Fibroblast of peridontal ligament (primary cell): ENCODE measurements at regions not wholly inside any gene's neighbourhood (a gene's known extent, or its start where the extent isn't known, plus 50 kb on each side); places are given as distances from the start of the nearest gene placed in this dataset.
A peak's percentile ranks its signal among the peaks of the same experiment; 100 is the strongest.

Source experiments
- DNase-seq: peaks from one replicate; pipeline ENCODE4 v3.0.0-alpha.2; 2010; ENCODE audit errors: extremely low read depth

DNA sequence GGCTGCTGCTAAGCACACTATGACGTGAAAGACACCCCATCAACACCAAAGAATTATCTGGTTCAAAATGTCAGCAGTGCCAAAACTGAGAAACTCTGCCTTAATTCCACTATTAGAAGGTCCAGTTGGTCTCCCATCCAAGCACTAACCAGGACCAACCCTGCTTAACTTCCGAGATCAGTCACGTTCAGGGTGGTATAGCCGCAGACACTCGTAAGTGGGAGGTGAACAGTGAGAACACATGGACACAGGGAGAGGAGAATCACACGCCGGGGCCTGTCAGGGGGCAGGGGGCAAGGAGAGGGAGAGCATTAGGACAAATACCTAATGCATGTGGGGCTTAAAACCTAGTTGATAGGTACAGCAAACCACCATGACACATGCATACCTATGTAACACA, 83.4 kb downstream of the C13orf42 start:
- no peak for DNase-seq

GRCh38 chr13:51026016-51026415, 85.1 kb downstream of the C13orf42 start:
- no peak for DNase-seq

DNA sequence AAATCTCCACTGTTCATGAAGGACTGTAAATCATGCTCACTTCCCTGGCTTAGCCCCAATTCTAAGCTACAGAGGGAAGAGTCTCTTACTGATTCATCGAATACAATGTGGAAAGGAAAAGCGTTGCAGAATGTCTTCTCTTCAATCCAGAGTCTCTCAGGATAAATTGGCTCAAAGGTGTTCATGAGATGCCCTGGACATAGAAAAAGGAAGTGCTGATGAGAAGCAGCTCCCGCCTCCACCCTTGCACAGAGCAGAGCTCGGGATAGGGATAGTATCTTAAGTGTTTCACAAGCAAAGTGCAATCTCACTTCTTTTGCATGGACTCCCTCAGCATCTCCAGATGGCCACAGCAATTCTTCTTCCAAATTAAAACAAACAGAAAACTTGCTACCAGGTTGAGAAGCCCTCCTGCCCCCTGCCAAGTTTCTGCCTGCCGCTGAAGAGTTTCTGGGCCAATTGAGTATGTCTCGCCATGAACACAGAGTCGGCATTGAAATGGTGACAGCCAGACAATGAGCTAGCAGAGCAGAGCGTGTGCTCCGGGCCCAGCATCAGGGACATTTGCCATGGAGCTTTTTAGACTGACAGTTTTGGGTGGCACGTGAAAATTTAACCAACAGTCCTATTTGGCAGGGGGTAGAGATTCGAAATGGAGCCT, 85.7 kb downstream of the C13orf42 start:
- no peak for DNase-seq

DNA sequence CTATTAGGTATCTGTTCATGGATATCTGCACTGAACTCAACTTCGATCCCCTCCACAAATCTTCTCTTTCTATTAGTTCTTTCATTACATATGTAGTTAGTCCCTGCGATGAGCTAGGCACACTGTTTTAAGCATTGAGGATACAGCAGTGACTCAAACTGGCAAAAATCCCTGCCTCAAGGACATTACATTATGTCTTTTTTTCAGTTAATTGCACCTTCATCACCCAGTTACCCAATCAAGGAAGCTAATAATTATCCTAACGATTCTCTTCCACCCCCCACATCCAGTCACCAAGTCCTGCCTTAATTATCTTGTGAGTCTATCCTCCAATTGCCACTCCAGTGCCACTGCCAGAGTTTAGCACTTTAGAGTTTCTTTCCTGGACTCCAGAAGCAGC, 89.3 kb downstream of the C13orf42 start:
- no peak for DNase-seq

- DNase-seq: no peak
Observed at GRCh38 chr13:51020600-51020999, 90.5 kb downstream of the C13orf42 start.

DNA sequence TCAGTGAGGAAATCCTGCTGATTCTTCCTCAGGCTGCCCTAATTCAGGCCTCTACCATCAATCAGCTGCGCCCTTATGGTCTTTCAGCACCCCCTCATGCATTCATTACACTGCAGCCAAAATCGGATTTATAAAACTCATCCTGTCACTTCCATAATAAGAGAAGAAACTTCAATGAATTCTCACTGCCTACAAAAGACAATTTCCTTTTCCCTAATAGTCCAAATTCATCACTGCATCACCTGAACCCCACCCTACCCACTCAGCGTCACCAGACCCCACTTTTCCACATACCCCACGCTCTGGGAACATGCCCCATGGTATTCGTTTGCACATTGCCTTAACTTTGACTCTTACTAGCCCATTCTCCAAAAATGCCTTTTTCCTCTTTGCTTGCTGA, 92.0 kb downstream of the C13orf42 start:
- DNase-seq: no peak

- DNase-seq: no peak
Observed at GRCh38 chr13:51017516-51017915, 93.6 kb downstream of the C13orf42 start.

GRCh38 chr13:51015973-51016372, 95.1 kb downstream of the C13orf42 start:
- no peak for DNase-seq

DNA sequence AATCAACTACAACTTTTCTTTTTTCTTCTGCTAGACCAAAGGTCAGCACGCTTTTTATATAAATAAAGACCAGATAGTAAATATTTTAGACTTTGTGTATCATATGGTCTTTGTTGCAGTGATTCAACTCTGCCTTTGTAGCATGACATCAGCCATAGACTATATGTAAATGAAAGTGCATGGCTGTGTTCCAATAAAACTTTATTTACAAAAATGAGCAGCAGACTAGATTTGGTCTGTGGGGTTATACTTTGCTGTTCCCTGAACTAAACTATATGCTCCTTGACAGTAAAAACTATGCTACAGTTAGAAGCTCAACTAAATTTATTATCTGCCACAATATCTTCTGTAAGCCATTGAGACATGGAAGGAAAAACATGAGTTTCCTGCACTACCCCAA, 100.0 kb downstream of the RNASEH2B start:
- DNase-seq: no peak

- no peak for DNase-seq
Observed at GRCh38 chr13:51007216-51007615, 97.6 kb downstream of the RNASEH2B start.

DNA sequence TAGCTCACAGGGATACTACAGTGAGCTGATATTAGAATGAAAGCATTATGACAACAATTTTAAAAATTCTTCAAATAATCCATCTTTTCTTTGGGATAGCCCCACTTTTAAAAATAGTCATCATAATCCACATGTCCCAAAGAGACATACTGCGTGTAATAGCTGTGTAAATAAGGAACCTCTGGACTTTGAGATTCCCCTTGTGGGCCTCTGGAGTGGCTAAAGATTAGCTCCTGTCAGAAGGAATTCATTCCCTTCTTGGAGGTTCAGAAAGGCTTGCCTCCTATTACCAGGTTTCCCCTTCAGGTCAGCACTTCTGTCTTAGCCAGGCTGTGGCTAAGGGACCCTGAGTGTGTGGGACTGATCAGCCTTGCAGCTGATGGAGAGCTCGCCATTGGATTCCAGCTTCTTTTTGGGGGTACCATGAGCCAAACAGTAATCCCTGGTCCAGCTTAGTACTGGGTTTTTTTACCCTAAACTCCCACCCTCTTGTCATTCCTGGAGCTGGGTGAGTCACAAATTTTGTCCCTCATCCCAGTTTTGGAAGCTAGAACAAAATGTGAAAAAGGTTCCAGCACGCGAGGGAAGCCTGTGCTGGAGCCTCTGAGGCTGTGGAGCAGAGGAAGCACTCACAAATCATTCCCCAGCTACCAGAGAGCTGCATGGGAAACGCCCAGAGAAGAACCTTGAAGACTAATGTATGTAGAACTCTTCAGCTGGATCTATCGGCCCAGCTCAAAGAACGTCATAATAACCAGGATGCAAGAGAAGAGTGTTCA, 96.7 kb downstream of the RNASEH2B start:
- peak; percentile 11 for DNase-seq
